K562 (cell line): ENCODE measurements at regions not wholly inside any gene's neighbourhood (a gene's known extent, or its start where the extent isn't known, plus 50 kb on each side); places are given as distances from the start of the nearest gene placed in this dataset.

ENCODE experiments used
- ATAC-seq: fragments of 200-7000 bp; cut with Tn5 transposase; 3 replicates; pipeline ENCODE4 v1.9.1; 2020; ENCODE audit warnings: moderate library complexity
- BruUV-seq: library from RNA; stranded (reverse); fragments of 400-500 nt; replicated peaks from 2 replicates; lab custom pipeline; 2021; lab: Mats Ljungman, UMichigan
- CTCF ChIA-PET: fragments of 300-600 bp; formaldehyde crosslinking; extraction: SDS; loops from one replicate; lab custom pipeline; 2021; ENCODE audit warnings: low intra/inter-chr PET ratio; lab: Yijun Ruan, JAX
- POLR2A ChIA-PET: fragments of 300-600, 350-650 bp; sonication (Branson Sonifier 250); formaldehyde crosslinking; extraction: SDS; loops from one replicate; lab custom pipeline; 2021; ENCODE audit warnings: antibody characterized with exemption, inconsistent platforms; lab: Yijun Ruan, JAX
- DNase-seq, 4 experiments: peaks; one replicate each; pipeline versions ENCODE4 v3.0.0 to v3.0.0-alpha.2; 2011 to 2018; ENCODE audit warnings: low spot score in 3 of 4, mixed read lengths in 3 of 4; ENCODE audit errors: extremely low read depth in 1 of 4
- FAIRE-seq: peaks from 2 replicates; lab custom pipeline; 2011; peaks lifted over from hg19 to GRCh38; lab: Jason Lieb, UNC
- H2AFZ ChIP-seq: 2 replicates; pipeline ENCODE4 v1.6.0; 2011; ENCODE audit warnings: low read depth, low read length, control low read depth, inconsistent platforms
- H3K27ac ChIP-seq: fragments of 200-600 bp; 3 replicates; pipeline ENCODE4 v1.8.0; 2011; ENCODE audit warnings: low read depth, mild to moderate bottlenecking, control low read depth, inconsistent platforms, low read length, moderate library complexity, mixed read lengths; ENCODE audit errors: extremely low read depth
- H3K27me3 ChIP-seq, 2 experiments: fragments of 300-600 bp in 1 of 2; 2 replicates in 1 of 2; 3 replicates in 1 of 2; pipeline versions ENCODE4 v1.6.0 to v1.8.0; 2011; ENCODE audit warnings: inconsistent platforms in 2 of 2, low read length in 2 of 2, mild to moderate bottlenecking in 1 of 2, mixed read lengths in 1 of 2, moderate library complexity in 1 of 2; ENCODE audit not compliant: control insufficient read depth in 2 of 2, insufficient read depth in 2 of 2
- H3K36me3 ChIP-seq: fragments of 300-600 bp; 3 replicates; pipeline ENCODE4 v1.8.0; 2011; ENCODE audit warnings: mild to moderate bottlenecking, low read length, inconsistent platforms; ENCODE audit not compliant: control insufficient read depth, insufficient read depth
- H3K4me1 ChIP-seq, 2 experiments: fragments of 200-600 bp in 1 of 2; replicated peaks in 1 of 2; 2 replicates in 1 of 2; 3 replicates in 1 of 2; pipeline versions ENCODE4 v1.5.1 to v1.8.0; 2011; ENCODE audit warnings: inconsistent platforms in 2 of 2, low read length in 2 of 2, mild to moderate bottlenecking in 1 of 2, mixed read lengths in 1 of 2, moderate library complexity in 1 of 2; ENCODE audit not compliant: control insufficient read depth in 2 of 2, insufficient read depth in 2 of 2
- H3K4me2 ChIP-seq: 2 replicates; pipeline ENCODE4 v1.6.1; 2011; ENCODE audit warnings: low read length, control low read depth, inconsistent platforms, mixed read lengths; ENCODE audit not compliant: insufficient read depth
- H3K4me3 ChIP-seq: fragments of 200-600 bp; sonication (generic), shearing (Covaris generic); 2 replicates; pipeline ENCODE4 v1.5.1; 2016; ENCODE audit warnings: control low read depth, inconsistent platforms
- H3K79me2 ChIP-seq: fragments of 200-600 bp; 3 replicates; pipeline ENCODE4 v1.8.0; 2011; ENCODE audit warnings: low read length, inconsistent platforms; ENCODE audit not compliant: control insufficient read depth, insufficient read depth
- H3K9ac ChIP-seq, 2 experiments: 2 replicates each; pipeline versions ENCODE4 v1.6.0 to v1.6.1; 2011; ENCODE audit warnings: low read depth in 2 of 2, low read length in 2 of 2, control low read depth in 1 of 2, inconsistent platforms in 1 of 2, mild to moderate bottlenecking in 1 of 2, mixed read lengths in 1 of 2; ENCODE audit not compliant: insufficient read depth in 1 of 2
- H3K9me1 ChIP-seq: one replicate; pipeline ENCODE4 v1.6.0; 2011; ENCODE audit warnings: inconsistent platforms, mild to moderate bottlenecking, low read length, moderate library complexity; ENCODE audit not compliant: control insufficient read depth, insufficient read depth
- H3K9me3 ChIP-seq: replicated peaks from 2 replicates; pipeline ENCODE4 v1.5.1; 2011; ENCODE audit warnings: low read depth, low read length, inconsistent platforms; ENCODE audit not compliant: control insufficient read depth, insufficient read depth
- H4K20me1 ChIP-seq: replicated peaks from 2 replicates; pipeline ENCODE4 v1.6.1; 2011; ENCODE audit warnings: low read length, inconsistent platforms, mixed read lengths; ENCODE audit not compliant: control insufficient read depth, insufficient read depth
- ETS2 ChIP-seq: IDR thresholded peaks from 2 replicates; pipeline ENCODE4 v1.6.1; 2016; ENCODE audit warnings: borderline replicate concordance, missing genetic modification characterization, mild to moderate bottlenecking, moderate library complexity, missing compliant biosample characterization; ENCODE audit not compliant: poor library complexity, severe bottlenecking
- HNRNPUL1 ChIP-seq: fragments of 200-400 bp; formaldehyde crosslinking; IDR thresholded peaks from 2 replicates; pipeline ENCODE4 v1.6.1; 2017; ENCODE audit warnings: low read length
- WGBS: fragments of 100-300 bp; shearing (Covaris generic); methylation state at CpG from one replicate; pipeline ENCODE4 v1.1.6; 2016; ENCODE audit warnings: low coverage, mixed read lengths; ENCODE audit not compliant: insufficient coverage; ENCODE audit errors: missing lambda C conversion rate; 5-methylcytosine and 5-hydroxymethylcytosine counted together
- in situ Hi-C: fragments of 300-500 bp; cut with MboI; formaldehyde crosslinking; loops from 4 replicates; pipeline ENCODE4 v1.15.0; 2018; ENCODE audit warnings: inconsistent platforms, mixed read lengths
- intact Hi-C: fragments of 100-400 bp; cut with micrococcal nuclease; formaldehyde crosslinking; loops from 2 replicates; pipeline ENCODE4 v1.14.2; 2022
- TF ChIP-seq, protein P1 (sequence below): fragments of 250-450 bp; sonication (Bioruptor Pico); IDR thresholded peaks from 2 replicates; pipeline ENCODE4 v1.8.0; 2021; ENCODE audit warnings: mild to moderate bottlenecking, moderate library complexity

DNA sequence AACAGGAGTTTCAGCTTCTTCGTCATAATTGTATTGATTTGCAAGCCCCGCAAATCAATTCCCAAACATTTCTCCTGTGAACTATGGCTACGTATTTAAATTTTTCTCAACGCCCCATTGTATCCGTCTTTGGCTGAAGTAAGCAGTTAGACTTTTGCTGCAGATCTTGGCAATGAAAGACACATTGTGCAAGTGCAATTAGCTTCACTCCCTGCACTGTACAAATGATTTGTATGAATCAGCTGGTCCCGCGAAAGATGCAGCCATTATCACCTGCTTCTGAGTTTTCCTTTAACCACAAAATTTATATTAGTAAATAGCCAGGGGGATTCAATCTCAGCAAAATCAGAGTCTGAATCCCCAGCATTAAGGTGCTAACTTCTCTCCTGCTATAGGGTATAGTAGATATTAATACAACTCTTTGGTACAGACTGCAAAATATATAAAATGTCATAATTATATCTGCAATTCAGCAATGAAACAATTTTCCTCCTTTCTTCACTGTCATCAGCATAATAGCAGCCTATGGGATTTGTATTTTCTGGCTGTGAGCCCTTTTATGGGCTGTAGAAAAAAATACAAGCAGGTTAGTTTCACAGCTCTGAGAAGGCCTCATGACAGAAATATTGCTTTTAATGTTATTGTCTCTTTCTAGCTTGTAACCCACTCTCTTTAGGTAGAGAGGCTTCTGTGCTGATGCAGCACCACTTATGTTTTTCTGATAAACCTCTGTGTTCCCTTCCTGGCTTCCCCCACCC is 68.4 kb upstream of the SMARCA2 start:
- no peaks in the 10 kb centered on the region for H4K20me1 ChIP-seq
- H3K9me1 ChIP-seq, result no peaks in the 10 kb centered on the region
- ChIA-PET CTCF (no interaction called here), POLR2A (no interaction called here)
- H3K4me2 ChIP-seq, result no peak overlapping the region
- no peak for DNase-seq
- 0% methylated on average over 7 of the region's 7 CpGs for WGBS
- H3K9ac ChIP-seq, result no peak overlapping the region
- H3K27ac ChIP-seq, result no peak overlapping the region
- intact Hi-C loops (loop anchor here (10.0 kb wide), 1 partner anchor 138 kb away; no protein-coding TSS in a partner anchor), in situ Hi-C loops (no loop called here)
- no peak overlapping the region for H3K4me3 ChIP-seq
- no TSS peak for BruUV-seq
- no peaks in the 10 kb centered on the region for H3K9me3 ChIP-seq
- no peak overlapping the region for H2AFZ ChIP-seq
- no peaks in the 10 kb centered on the region for H3K79me2 ChIP-seq
- TF ChIP-seq ETS2 (tag) (no peak), HNRNPUL1 (no peak)
- TF ChIP-seq, protein P1, sequence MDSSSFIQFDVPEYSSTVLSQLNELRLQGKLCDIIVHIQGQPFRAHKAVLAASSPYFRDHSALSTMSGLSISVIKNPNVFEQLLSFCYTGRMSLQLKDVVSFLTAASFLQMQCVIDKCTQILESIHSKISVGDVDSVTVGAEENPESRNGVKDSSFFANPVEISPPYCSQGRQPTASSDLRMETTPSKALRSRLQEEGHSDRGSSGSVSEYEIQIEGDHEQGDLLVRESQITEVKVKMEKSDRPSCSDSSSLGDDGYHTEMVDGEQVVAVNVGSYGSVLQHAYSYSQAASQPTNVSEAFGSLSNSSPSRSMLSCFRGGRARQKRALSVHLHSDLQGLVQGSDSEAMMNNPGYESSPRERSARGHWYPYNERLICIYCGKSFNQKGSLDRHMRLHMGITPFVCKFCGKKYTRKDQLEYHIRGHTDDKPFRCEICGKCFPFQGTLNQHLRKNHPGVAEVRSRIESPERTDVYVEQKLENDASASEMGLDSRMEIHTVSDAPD (CRISPR knock-in tag), result no peak
- no peak for FAIRE-seq
- no peaks in the 10 kb centered on the region for H3K36me3 ChIP-seq
- no peaks in the 10 kb centered on the region for H3K4me1 ChIP-seq
- no peak for ATAC-seq
- H3K27me3 ChIP-seq, result no peaks in the 10 kb centered on the region
